ENCODE measurements at regions not wholly inside any gene's neighbourhood (a gene's known extent, or its start where the extent isn't known, plus 50 kb on each side); places are given as distances from the start of the nearest gene placed in this dataset.

GRCh38 chr6:169977434-169978265, 226.2 kb downstream of the ERMARD start (continued):
- TF ChIP-seq ZNF281 (CRISPR knock-in tag; IDR thresholded peaks at IDR 0.05) (no peak), MAX (CRISPR knock-in tag; IDR thresholded peaks at IDR 0.05) (no peak), USF1 (CRISPR knock-in tag; IDR thresholded peaks at IDR 0.05) (no peak), CTCF (IDR thresholded peaks at IDR 0.05) (no peak), ELF4 (CRISPR knock-in tag; IDR thresholded peaks at IDR 0.05; ENCODE audit: low read depth) (no peak), NR2C2 (CRISPR knock-in tag; IDR thresholded peaks at IDR 0.05) (no peak), EMX1 (CRISPR knock-in tag; IDR thresholded peaks at IDR 0.05) (no peak), ZNF138 (CRISPR knock-in tag; conservative IDR thresholded peaks at IDR 0.05) (no peak), MLX (CRISPR knock-in tag; IDR thresholded peaks at IDR 0.05) (no peak), TP53 (CRISPR knock-in tag; IDR thresholded peaks at IDR 0.05) (no peak), FOXJ3 (CRISPR knock-in tag; IDR thresholded peaks at IDR 0.05; ENCODE audit: borderline replicate concordance) (no peak), ZNF423 (CRISPR knock-in tag; IDR thresholded peaks at IDR 0.05) (no peak)

- Mint-ChIP-seq H3K27me3 (ENCODE audit: low read depth) (no peaks in the 10 kb centered on the region), H3K4me3 (no peak overlapping the region), H3K36me3 (no peaks in the 10 kb centered on the region), H3K4me1 (no peaks in the 10 kb centered on the region), H3K27ac (0 out of 2 replicates have a peak overlapping the region, but pooled peaks have one; percentile 45), H3K9me3 (no peaks in the 10 kb centered on the region)
- POLR2A ChIA-PET = interaction anchor here (0.5 kb wide), 1 partner anchor 43 kb away, joined by 3 read pairs; no protein-coding TSS in a partner anchor
- DNase-seq (ENCODE audit: low spot score) (no peak), ATAC-seq (no peak)
- CTCF ChIA-PET = no interaction called here
- no peak for TF ChIP-seq ZNF281 (CRISPR knock-in tag; IDR thresholded peaks at IDR 0.05)
- TF ChIP-seq RELA (CRISPR knock-in tag; IDR thresholded peaks at IDR 0.05; ENCODE audit: borderline replicate concordance) = no peak
- no peak for TF ChIP-seq ZNF532 (CRISPR knock-in tag; IDR thresholded peaks at IDR 0.05; ENCODE audit: borderline replicate concordance)
- TF ChIP-seq ZNF396 (CRISPR knock-in tag; IDR thresholded peaks at IDR 0.05; ENCODE audit: borderline replicate concordance) = no peak
- no peak for TF ChIP-seq ATF3 (CRISPR knock-in tag; conservative IDR thresholded peaks at IDR 0.05)
- TF ChIP-seq ATF6 (CRISPR knock-in tag; IDR thresholded peaks at IDR 0.05) = no peak
Measured at GRCh38 chr6:169976301-169977081, 225.1 kb downstream of the ERMARD start.

Measured in WTC11 (cell line).